ENCODE measurements at regions not wholly inside any gene's neighbourhood (a gene's known extent, or its start where the extent isn't known, plus 50 kb on each side); places are given as distances from the start of the nearest gene placed in this dataset.

DNA sequence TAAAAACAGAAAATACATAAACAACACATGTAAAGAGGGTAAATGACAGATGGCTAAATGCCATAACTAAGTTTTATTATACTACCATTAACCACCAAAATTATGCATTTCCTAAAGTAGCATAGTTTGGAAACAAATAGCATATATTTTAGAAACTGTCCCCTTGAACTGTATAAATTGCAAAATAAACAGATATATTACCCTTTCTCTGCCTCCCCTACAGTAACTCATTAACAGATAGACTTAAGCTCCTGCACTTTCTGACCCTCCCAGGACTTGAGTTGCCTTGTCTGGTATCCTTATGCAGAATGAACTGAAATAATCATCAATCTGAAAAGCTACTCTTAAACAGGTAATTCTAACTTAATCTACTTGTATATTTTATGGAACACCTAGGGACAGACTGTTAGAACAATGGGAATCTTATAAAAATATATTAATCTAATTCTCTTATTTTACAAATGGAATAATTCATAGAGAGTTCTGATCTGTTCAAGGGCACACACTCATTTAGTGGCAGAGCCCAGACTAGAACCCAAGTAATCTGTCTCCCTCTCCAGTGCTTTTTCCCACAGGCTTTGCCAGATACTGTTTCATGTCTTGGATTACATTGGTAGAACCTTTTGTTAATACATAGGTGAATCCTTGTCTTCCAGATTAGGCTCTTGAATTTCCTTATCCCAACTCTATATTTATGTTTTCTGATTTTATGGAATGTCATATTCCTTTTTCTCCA lies 50.6 kb upstream of the LOC128125822 start:
- no peaks in the 10 kb centered on the region for H3K36me3 Mint-ChIP-seq (ENCODE audit: low read depth)
- H3K4me3 Mint-ChIP-seq: no peak overlapping the region
- ChIA-PET POLR2A (no interaction called here), CTCF (no interaction called here)
- H3K9me3 Mint-ChIP-seq: no peaks in the 10 kb centered on the region
- intact Hi-C loops (cut with micrococcal nuclease): no loop called here
- TF ChIP-seq, protein P1, sequence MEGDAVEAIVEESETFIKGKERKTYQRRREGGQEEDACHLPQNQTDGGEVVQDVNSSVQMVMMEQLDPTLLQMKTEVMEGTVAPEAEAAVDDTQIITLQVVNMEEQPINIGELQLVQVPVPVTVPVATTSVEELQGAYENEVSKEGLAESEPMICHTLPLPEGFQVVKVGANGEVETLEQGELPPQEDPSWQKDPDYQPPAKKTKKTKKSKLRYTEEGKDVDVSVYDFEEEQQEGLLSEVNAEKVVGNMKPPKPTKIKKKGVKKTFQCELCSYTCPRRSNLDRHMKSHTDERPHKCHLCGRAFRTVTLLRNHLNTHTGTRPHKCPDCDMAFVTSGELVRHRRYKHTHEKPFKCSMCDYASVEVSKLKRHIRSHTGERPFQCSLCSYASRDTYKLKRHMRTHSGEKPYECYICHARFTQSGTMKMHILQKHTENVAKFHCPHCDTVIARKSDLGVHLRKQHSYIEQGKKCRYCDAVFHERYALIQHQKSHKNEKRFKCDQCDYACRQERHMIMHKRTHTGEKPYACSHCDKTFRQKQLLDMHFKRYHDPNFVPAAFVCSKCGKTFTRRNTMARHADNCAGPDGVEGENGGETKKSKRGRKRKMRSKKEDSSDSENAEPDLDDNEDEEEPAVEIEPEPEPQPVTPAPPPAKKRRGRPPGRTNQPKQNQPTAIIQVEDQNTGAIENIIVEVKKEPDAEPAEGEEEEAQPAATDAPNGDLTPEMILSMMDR (IDR thresholded peaks at IDR 0.05): no peak
- ATAC-seq (ENCODE audit: low read depth): no peak
- DNase-seq: no peak
- H3K27ac Mint-ChIP-seq: no peak overlapping the region
- H3K27me3 Mint-ChIP-seq: no peaks in the 10 kb centered on the region
- peaks cover 22% of the 10 kb centered on the region for H3K4me1 Mint-ChIP-seq
